ENCODE measurements at regions not wholly inside any gene's neighbourhood (a gene's known extent, or its start where the extent isn't known, plus 50 kb on each side); places are given as distances from the start of the nearest gene placed in this dataset.

DNA sequence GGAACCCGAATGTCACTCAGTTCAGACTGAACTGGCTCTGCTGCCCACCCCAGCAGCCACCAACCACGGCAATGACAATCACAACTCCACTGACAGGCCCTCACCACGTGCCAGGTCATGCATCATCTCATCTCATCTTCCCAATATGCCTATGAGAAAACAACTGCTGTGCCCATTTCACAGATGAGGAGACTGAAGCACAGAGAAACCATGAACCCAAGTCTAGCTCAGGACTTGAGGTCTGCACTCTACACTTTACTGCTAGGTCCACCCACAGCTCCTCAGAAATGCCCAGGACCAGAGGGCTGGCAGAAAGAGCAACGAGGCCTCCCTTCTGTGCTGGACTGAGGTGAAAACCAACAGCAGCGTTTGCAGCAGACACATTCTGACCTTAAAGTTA lies 99.2 kb upstream of the LINGO1 start:
- no peak overlapping the region for H3K4me3 ChIP-seq (ENCODE audit: low read depth, low read length)
- DNase-seq (ENCODE audit: low read depth) = no peak
- TF ChIP-seq, protein P1, sequence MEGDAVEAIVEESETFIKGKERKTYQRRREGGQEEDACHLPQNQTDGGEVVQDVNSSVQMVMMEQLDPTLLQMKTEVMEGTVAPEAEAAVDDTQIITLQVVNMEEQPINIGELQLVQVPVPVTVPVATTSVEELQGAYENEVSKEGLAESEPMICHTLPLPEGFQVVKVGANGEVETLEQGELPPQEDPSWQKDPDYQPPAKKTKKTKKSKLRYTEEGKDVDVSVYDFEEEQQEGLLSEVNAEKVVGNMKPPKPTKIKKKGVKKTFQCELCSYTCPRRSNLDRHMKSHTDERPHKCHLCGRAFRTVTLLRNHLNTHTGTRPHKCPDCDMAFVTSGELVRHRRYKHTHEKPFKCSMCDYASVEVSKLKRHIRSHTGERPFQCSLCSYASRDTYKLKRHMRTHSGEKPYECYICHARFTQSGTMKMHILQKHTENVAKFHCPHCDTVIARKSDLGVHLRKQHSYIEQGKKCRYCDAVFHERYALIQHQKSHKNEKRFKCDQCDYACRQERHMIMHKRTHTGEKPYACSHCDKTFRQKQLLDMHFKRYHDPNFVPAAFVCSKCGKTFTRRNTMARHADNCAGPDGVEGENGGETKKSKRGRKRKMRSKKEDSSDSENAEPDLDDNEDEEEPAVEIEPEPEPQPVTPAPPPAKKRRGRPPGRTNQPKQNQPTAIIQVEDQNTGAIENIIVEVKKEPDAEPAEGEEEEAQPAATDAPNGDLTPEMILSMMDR (IDR thresholded peaks at IDR 0.05; ENCODE audit: low read depth, low read length, missing control alignments) = no peak

DNA sequence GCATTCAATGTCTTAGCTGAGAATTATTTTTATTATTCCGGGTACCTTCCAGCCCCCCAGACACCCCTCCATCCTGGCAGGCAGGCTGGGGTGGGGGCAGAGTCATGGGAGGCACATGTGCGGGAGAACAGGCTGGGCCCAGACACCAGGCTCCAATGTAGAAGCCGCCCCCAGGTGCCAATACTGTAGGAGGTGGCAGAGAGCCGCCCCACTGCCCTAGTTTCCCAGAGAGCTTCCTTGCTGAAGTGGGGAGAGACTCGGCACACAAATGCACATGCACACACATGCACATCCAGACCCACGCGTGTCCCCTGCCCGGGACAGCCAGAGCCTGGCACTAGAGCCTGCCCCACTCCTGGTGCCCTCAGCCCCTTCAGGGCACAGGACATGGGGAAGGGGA lies 98.4 kb upstream of the LINGO1 start:
- TF ChIP-seq, protein P1 (IDR thresholded peaks at IDR 0.05; ENCODE audit: low read depth, low read length, missing control alignments) = no peak
- DNase-seq (ENCODE audit: low read depth) = no peak
- H3K4me3 ChIP-seq (ENCODE audit: low read depth, low read length) = no peak overlapping the region

DNA sequence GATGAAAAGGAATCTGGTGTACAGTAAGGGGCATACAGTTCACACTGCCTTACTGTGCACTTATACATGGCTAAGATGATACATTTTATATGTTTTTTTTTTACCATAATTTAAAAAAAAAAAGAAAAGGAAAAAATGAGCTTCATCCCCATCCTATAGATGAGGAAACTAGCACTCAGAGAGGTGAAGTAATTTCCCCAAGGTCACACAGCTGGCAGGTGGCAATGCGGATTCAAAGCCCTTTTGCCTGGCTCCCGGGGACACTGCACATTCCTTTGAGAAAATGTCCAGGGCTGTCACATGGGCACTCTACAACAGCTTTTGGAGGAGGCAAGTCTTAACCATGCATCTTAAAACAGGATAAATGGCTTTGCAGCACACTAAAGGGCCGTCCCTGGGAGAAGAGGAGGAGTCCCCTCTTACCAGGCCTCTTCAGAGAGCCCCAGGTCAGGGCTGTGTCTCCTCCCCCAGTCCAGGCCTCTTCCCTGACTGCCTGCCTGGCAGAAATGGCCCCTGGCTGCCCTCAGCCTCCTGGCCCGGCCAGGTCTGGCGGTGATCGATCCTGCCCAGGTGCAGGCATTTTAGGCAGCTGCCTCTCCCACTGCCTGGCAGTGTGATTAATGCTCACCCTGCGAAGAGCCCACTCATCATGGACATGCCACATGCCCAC lies 95.1 kb upstream of the LINGO1 start:
- no peak for DNase-seq (ENCODE audit: low read depth)
- TF ChIP-seq, protein P1 (IDR thresholded peaks at IDR 0.05; ENCODE audit: low read depth, low read length, missing control alignments) = no peak
- H3K4me3 ChIP-seq (ENCODE audit: low read depth, low read length) = no peak overlapping the region

DNA sequence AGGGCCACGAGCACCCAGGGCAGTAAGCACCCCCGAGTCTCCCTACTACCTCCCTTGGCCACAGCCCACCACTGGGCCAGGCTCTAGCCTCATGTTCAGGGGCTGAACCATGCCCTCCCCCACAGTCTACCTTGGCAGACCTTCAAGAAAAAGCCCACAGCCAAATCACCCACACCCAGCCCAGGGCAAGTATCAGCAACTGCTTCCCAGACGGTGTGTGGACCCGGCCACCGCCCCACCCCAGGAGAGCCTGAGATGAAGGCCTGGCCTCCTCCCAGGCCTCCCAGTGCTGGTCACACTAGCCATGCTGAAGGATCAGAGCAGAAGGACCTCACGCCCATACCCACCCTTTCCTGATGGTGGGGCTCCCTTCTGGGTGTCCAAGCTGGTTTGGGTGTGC lies 92.0 kb upstream of the LINGO1 start:
- no peak overlapping the region for H3K4me3 ChIP-seq (ENCODE audit: low read depth, low read length)
- DNase-seq (ENCODE audit: low read depth) = no peak
- TF ChIP-seq, protein P1 (IDR thresholded peaks at IDR 0.05; ENCODE audit: low read depth, low read length, missing control alignments) = no peak

DNA sequence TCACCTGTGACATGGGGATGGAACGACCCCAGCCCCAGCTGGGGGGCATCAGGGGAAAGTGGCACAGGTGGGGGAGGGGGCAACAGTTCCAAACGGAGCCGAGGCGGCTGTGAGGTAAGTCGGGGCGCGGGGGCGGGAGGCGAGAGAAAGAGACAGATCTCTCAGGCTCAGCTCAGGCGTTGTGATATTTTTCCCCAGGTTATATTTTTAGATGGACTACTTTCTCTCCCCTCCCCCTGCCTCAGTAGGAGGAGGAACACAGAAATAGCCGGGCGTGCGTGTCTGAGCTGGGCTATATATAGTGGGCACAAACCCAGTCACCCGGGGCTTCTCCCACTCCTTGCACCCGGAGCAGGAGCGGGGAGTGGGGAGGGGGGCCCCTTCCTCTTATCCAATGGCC lies 91.0 kb upstream of the LINGO1 start:
- no peak overlapping the region for H3K4me3 ChIP-seq (ENCODE audit: low read depth, low read length)
- TF ChIP-seq, protein P1 (IDR thresholded peaks at IDR 0.05; ENCODE audit: low read depth, low read length, missing control alignments) = no peak
- no peak for DNase-seq (ENCODE audit: low read depth)

DNA sequence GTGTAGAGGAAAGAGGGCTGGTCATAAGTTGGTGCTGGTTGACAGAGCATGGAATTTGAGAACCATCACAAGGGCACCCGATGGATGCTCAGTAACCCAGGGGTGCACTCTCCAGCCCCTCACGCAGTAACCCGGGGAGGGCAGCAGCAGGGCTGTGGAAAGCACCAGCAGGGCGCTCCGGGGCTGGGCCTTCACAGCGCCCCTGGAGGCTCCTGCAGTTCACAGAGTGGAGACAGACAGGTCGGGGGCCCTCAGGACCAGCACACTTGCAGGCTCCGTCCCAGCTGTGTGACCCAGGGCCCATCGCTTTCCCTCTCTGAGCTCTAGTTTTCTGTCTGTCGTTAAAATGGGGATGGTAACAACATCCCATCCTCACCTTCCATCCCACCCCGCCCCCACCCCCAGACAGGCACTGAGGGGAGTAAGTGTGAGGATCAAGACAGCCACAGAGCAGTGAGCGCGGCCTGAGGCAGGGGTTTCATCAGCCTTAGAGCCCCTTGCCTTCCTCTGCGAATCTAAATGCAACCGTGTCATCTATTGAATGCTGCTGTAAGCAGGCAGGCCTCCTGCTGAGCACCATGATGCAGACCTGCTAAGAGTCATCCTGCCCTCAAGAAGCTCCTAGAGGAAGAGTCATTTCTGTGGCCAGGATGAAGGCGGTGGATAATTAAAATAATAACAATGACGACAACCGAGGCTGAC lies 90.2 kb upstream of the LINGO1 start:
- H3K4me3 ChIP-seq (ENCODE audit: low read depth, low read length) = no peak overlapping the region
- DNase-seq (ENCODE audit: low read depth) = no peak
- TF ChIP-seq, protein P1 (IDR thresholded peaks at IDR 0.05; ENCODE audit: low read depth, low read length, missing control alignments) = no peak

DNA sequence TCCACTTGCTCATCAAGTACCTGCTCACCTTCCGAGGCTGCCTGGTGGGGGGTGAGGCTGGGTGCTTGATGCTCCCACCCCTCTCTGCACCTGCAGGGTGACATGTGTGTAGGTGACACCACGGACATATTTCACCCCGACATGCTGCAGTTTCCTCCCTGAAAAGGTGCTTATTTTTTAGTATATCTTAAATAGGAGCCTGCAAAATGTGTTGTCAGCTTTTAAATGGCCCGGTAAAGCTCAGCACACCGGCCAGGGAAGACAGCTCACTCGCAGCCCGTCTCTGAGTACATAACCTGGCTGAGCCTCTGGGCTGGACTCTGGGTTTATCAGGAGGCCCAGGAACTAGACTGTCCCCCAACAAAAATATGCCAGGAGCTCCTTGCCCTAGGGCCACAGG lies 89.3 kb upstream of the LINGO1 start:
- no peak overlapping the region for H3K4me3 ChIP-seq (ENCODE audit: low read depth, low read length)
- TF ChIP-seq, protein P1 (IDR thresholded peaks at IDR 0.05; ENCODE audit: low read depth, low read length, missing control alignments) = no peak
- DNase-seq (ENCODE audit: low read depth) = no peak
